HEK293 (cell line): ENCODE measurements at regions not wholly inside any gene's neighbourhood (a gene's known extent, or its start where the extent isn't known, plus 50 kb on each side); places are given as distances from the start of the nearest gene placed in this dataset.

Experiments
- WT1 ChIP-seq: fragments of 450-650 bp; formaldehyde crosslinking; IDR thresholded peaks from 2 replicates; pipeline ENCODE4 v1.5.1; 2016; ENCODE audit warnings: missing biosample characterization, missing genetic modification characterization
- ZBTB8A ChIP-seq: fragments of 450-650 bp; formaldehyde crosslinking; IDR thresholded peaks from 2 replicates; pipeline ENCODE4 v1.5.1; 2016; ENCODE audit warnings: missing biosample characterization, missing genetic modification characterization
- ZEB2 ChIP-seq: fragments of 450-650 bp; formaldehyde crosslinking; IDR thresholded peaks from 2 replicates; pipeline ENCODE4 v1.5.1; 2016; ENCODE audit warnings: missing biosample characterization, missing genetic modification characterization
- ZFP41 ChIP-seq: fragments of 450-650 bp; formaldehyde crosslinking; IDR thresholded peaks from 2 replicates; pipeline ENCODE4 v1.5.1; 2016; ENCODE audit warnings: missing biosample characterization, missing genetic modification characterization, borderline replicate concordance
- ZNF140 ChIP-seq: fragments of 450-650 bp; formaldehyde crosslinking; IDR thresholded peaks from 2 replicates; pipeline ENCODE4 v1.5.1; 2016; ENCODE audit warnings: missing biosample characterization, missing genetic modification characterization
- ZNF146 ChIP-seq: fragments of 450-650 bp; formaldehyde crosslinking; IDR thresholded peaks from 2 replicates; pipeline ENCODE4 v1.5.1; 2016; ENCODE audit warnings: missing biosample characterization, missing genetic modification characterization
- ZNF157 ChIP-seq: fragments of 450-650 bp; formaldehyde crosslinking; IDR thresholded peaks from 2 replicates; pipeline ENCODE4 v1.5.1; 2016; ENCODE audit warnings: missing biosample characterization, missing genetic modification characterization
- ZNF175 ChIP-seq: fragments of 450-650 bp; formaldehyde crosslinking; IDR thresholded peaks from 2 replicates; pipeline ENCODE4 v1.5.1; 2016; ENCODE audit warnings: missing biosample characterization, missing genetic modification characterization
- ZNF239 ChIP-seq: fragments of 450-650 bp; formaldehyde crosslinking; IDR thresholded peaks from 2 replicates; pipeline ENCODE4 v1.5.1; 2016; ENCODE audit warnings: missing biosample characterization, missing genetic modification characterization
- ZNF548 ChIP-seq: fragments of 450-650 bp; formaldehyde crosslinking; IDR thresholded peaks from 2 replicates; pipeline ENCODE4 v1.5.1; 2016; ENCODE audit warnings: missing biosample characterization, missing genetic modification characterization
- TF ChIP-seq, protein P1 (sequence below): fragments of 450-650 bp; formaldehyde crosslinking; IDR thresholded peaks from 2 replicates; pipeline ENCODE4 v1.5.1; 2016; ENCODE audit warnings: missing biosample characterization, missing genetic modification characterization
- TF ChIP-seq, protein P2 (sequence below): fragments of 450-650 bp; formaldehyde crosslinking; IDR thresholded peaks from 2 replicates; pipeline ENCODE4 v1.5.1; 2016; ENCODE audit warnings: missing biosample characterization, missing genetic modification characterization
- TF ChIP-seq, protein P3 (sequence below): fragments of 450-650 bp; formaldehyde crosslinking; IDR thresholded peaks from 2 replicates; pipeline ENCODE4 v1.5.1; 2016; ENCODE audit warnings: missing biosample characterization, missing genetic modification characterization

DNA sequence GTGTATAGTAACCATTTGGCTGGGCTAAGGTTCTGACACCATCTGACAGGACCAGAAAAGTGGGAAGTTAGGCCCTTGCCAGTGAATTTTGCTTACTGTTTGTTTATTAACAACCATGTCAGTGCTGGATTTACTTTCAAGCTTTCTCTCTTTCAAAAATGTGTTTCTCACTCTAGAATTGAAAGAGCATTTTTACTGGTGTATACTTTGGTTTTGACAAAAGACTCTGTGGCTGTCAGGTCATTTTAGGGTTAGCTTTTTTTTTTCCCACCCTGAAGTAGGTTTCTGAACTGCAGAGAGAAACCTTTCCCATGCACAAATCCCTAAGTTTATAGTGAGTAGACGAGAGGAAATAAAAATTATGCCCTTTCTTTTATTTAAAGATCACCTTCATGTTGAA, 230.0 kb upstream of the TBC1D5 start:
- TF ChIP-seq, protein P1, sequence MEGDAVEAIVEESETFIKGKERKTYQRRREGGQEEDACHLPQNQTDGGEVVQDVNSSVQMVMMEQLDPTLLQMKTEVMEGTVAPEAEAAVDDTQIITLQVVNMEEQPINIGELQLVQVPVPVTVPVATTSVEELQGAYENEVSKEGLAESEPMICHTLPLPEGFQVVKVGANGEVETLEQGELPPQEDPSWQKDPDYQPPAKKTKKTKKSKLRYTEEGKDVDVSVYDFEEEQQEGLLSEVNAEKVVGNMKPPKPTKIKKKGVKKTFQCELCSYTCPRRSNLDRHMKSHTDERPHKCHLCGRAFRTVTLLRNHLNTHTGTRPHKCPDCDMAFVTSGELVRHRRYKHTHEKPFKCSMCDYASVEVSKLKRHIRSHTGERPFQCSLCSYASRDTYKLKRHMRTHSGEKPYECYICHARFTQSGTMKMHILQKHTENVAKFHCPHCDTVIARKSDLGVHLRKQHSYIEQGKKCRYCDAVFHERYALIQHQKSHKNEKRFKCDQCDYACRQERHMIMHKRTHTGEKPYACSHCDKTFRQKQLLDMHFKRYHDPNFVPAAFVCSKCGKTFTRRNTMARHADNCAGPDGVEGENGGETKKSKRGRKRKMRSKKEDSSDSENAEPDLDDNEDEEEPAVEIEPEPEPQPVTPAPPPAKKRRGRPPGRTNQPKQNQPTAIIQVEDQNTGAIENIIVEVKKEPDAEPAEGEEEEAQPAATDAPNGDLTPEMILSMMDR (tag by site-specific recombination) = no peak
- TF ChIP-seq ZNF548 (tag by site-specific recombination) (no peak), ZNF157 (tag by site-specific recombination) (no peak), ZEB2 (tag by site-specific recombination) (no peak), ZNF146 (tag by site-specific recombination) (no peak), ZFP41 (tag by site-specific recombination) (no peak), WT1 (tag by site-specific recombination) (no peak), ZNF239 (tag by site-specific recombination) (no peak), ZBTB8A (tag by site-specific recombination) (no peak), ZNF175 (tag by site-specific recombination) (no peak), ZNF140 (tag by site-specific recombination) (no peak)
- TF ChIP-seq, protein P2, sequence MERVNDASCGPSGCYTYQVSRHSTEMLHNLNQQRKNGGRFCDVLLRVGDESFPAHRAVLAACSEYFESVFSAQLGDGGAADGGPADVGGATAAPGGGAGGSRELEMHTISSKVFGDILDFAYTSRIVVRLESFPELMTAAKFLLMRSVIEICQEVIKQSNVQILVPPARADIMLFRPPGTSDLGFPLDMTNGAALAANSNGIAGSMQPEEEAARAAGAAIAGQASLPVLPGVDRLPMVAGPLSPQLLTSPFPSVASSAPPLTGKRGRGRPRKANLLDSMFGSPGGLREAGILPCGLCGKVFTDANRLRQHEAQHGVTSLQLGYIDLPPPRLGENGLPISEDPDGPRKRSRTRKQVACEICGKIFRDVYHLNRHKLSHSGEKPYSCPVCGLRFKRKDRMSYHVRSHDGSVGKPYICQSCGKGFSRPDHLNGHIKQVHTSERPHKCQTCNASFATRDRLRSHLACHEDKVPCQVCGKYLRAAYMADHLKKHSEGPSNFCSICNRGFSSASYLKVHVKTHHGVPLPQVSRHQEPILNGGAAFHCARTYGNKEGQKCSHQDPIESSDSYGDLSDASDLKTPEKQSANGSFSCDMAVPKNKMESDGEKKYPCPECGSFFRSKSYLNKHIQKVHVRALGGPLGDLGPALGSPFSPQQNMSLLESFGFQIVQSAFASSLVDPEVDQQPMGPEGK (tag by site-specific recombination) = no peak
- TF ChIP-seq, protein P3, sequence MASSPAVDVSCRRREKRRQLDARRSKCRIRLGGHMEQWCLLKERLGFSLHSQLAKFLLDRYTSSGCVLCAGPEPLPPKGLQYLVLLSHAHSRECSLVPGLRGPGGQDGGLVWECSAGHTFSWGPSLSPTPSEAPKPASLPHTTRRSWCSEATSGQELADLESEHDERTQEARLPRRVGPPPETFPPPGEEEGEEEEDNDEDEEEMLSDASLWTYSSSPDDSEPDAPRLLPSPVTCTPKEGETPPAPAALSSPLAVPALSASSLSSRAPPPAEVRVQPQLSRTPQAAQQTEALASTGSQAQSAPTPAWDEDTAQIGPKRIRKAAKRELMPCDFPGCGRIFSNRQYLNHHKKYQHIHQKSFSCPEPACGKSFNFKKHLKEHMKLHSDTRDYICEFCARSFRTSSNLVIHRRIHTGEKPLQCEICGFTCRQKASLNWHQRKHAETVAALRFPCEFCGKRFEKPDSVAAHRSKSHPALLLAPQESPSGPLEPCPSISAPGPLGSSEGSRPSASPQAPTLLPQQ (tag by site-specific recombination) = no peak
